ENCODE measurements at regions not wholly inside any gene's neighbourhood (a gene's known extent, or its start where the extent isn't known, plus 50 kb on each side); places are given as distances from the start of the nearest gene placed in this dataset.

DNA sequence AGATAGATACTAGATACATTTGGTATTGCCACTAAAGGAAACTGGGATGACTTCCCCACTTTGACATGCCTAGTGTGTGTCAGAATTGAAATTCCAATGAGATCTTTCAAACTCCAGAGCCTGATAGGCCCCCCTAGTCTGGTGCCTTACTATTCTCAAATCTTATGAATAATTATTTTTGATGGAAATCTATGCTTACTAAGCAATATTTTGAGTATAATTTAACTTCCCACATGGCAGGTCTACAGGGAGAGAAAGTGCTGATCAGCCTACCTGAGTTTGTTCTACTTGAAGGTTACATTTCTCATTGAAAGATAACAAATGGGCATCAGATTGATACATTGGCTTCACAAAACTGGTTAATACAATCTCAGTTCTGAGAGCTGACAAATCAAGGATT is 415.7 kb upstream of the BOD1L1 start:
- no peak for TF ChIP-seq GATA2 (IDR thresholded peaks at IDR 0.05; ENCODE audit: low read depth, low read length)
- TF ChIP-seq GATA3 (IDR thresholded peaks at IDR 0.05; ENCODE audit: low read depth, low read length) = no peak

All from SH-SY5Y (cell line).